ENCODE measurements at regions not wholly inside any gene's neighbourhood (a gene's known extent, or its start where the extent isn't known, plus 50 kb on each side); places are given as distances from the start of the nearest gene placed in this dataset.
"Not testable (repeated sequence)": the region's sequence is repeated elsewhere in the genome, so short reads cannot be mapped to it uniquely, and the experiment has no call there.

DNA sequence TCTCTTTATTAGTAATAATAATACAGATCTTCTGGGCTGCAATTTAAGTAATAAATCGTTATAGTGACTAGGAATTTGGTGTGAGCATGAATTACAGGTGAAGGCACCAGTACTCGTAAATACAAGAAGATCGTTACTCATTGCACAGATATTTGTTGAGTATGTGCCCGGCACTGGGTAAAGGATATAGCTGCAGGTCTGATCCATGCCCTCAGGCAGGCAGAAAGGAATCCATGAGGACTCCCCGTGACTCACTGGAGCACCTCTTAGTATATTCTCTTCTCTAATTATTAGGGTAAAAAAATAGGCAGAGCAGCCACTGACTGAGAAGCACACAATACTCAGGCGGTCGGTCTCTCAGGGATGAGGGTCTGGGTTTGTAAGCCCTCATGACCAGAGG, 868.3 kb downstream of the RAB28 start:
- DNase-seq (ENCODE audit: low read depth in 3 of 3, low spot score in 2 of 3), result no peak

DNA sequence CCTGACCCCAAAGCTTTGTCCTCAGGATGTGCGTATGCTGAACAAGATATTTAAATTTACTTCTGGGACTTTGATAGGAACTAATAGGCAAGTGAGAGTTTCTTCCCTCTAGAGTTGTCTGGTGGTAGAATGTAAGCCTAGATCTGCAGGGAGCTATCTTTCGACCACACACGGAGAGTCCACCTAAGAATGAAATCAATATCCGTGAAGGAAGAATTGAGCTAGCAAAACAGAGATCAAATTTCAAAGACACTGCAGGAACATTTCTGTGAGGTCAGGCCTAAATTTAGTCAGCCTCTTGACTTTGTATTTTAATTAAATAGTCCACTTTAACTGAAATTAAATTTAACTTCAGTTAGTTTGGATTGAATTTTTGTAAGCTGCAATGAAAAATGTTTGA, 871.3 kb downstream of the RAB28 start:
- DNase-seq (ENCODE audit: low read depth in 3 of 3, low spot score in 2 of 3), result peak in 2 of 3 donors; percentile 9 to 21

GRCh38 chr4:12609212-12609875, 874.8 kb downstream of the RAB28 start:
- not testable (repeated sequence) for DNase-seq (ENCODE audit: low read depth in 3 of 3, low spot score in 2 of 3)

DNA sequence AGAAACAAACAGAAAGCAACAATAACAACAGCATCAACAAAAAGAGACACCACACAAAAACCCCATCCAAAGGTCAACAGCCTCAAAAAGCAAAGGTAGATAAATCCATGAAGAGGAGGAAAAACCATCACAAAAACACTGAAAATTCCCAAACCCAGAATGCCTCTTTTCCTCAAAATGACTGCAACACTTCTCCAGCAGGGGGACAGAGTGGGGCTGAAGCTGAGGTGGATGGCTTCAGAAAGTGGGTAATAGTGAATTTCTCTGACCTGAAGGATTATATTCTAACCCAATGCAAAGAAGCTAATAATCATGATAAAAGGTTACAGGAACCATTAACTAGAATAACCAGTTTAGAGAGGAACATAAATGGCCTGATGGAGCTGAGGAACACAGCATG, 888.2 kb downstream of the RAB28 start:
- no peak for DNase-seq (ENCODE audit: low read depth in 3 of 3, low spot score in 2 of 3)

DNA sequence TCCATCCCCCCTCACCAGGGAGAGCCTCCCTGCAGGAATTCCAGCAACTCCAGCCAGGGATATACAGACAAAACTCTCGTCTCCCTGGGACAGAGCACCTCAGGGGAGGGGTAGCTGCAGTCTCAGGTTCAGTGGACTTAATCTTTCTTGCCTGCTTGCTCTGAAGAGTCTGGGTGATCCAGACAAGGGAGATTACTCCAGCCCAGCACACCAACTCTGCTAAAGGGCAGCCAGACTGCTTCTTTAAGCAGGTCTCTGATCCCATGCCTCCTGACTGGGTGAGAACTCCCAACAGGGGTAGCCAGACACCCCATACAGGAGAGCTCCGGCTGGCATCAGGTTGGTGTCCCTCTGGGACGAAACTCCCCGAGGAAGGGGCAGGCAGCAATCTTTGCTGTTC, 888.7 kb downstream of the RAB28 start:
- DNase-seq (ENCODE audit: low read depth in 3 of 3, low spot score in 2 of 3), result no peak

DNA sequence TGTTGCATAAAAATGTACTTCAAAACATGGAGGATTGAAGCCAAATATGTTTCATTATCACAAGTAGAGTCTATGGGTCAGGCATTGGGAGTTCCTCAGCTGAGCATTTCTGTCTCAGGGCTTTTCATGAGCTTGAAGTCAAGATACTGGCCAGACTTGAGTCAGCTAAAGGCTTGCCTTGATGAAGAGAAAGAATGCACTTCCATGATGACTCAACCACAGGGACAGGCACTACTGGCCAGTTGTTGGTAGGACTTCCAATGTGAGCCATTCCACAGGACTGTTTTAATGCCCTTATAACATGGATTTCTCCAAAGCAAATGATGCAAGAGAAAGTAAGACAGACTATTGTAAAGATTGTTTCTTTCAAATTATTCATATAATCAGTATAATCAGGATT, 895.6 kb downstream of the RAB28 start:
- no peak for DNase-seq (ENCODE audit: low read depth in 3 of 3, low spot score in 2 of 3)

GRCh38 chr4:12586242-12587006, 897.7 kb downstream of the RAB28 start:
- no peak for DNase-seq (ENCODE audit: low read depth in 3 of 3, low spot score in 2 of 3)

DNA sequence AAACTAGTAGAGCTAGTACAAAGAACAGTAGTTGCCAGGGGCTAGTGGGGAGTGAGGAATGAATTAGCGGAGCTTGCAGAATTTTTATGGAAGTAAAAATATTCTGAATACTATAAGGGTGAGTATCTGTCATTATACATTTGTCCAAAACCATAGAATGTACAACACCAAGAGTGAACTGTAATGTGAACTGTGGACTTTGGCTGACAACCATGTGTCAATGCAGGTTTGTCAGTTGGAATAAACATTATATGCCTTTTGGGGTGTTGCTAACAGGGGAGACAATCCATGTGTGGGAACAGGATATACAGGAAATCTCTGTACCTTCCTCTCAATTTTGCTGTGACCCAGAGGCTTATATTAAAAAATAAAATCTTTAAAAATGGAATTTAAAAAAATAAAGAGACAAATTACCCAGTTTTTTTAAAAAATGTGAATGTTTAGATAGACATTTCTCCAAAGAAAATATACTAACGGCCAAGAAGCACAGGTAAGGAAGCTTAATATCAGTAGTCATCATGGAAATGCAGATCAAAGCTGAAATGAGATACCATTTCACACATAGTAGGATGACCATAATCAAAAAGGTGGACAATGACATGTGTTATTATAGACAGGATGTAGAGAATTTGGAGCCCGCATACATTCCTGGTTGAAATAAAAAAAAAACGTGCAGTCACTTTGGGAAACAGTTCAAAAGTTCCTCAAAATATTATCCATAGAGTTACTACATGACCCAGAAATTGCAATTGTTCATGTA, 899.8 kb downstream of the RAB28 start:
- no peak for DNase-seq (ENCODE audit: low read depth in 3 of 3, low spot score in 2 of 3)

- no peak for DNase-seq (ENCODE audit: low read depth in 3 of 3, low spot score in 2 of 3)
Measured at GRCh38 chr4:12583275-12583674, 900.9 kb downstream of the RAB28 start.

- DNase-seq (ENCODE audit: low read depth in 3 of 3, low spot score in 2 of 3), result no peak
Measured at GRCh38 chr4:12580787-12581186, 903.4 kb downstream of the RAB28 start.

DNA sequence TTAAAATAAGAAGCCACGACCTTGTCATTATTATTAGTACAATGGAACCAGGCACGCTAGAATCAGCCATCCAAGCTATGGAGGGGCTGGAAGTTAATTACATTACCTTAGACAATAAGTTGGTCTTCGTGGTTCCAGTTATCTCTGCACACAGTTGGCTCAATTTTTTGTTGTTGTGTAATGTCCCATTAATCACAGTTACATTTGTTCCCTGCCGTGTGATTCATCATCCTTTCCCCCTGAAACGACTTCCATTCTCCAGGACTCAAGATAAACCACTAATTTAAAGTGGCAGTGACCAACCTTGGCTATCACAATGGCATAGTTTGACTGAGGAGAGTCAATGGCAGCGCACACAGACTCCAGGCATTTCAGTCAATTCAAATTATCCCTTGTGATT, 905.0 kb downstream of the RAB28 start:
- DNase-seq (ENCODE audit: low read depth in 3 of 3, low spot score in 2 of 3), result no peak

- DNase-seq (ENCODE audit: low read depth in 3 of 3, low spot score in 2 of 3), result no peak
Measured at GRCh38 chr4:12576409-12576808, 907.7 kb downstream of the RAB28 start.

DNA sequence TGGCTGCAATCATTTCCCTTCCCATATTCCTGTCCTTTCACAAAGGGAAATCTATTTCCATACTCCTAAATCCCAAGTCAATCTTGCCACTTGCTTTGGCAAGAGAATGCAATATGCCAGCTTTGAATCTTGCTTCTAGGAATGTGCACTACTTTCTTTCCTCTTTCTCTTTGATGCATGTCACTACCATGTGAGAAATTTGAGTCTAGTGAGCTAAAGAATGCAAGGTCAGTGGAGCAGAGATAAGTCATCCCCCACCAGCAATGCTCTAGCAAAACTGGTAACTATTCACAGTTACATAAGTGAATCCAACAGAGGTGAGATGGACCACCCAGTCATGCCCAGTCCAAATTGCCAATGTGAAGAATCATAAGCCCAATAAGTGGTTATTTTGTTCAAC, 910.4 kb downstream of the RAB28 start:
- no peak for DNase-seq (ENCODE audit: low read depth in 3 of 3, low spot score in 2 of 3)

GRCh38 chr4:12562476-12563140, 921.5 kb downstream of the RAB28 start:
- DNase-seq (ENCODE audit: low read depth in 3 of 3, low spot score in 2 of 3), result no peak

GRCh38 chr4:12562021-12562420, 922.1 kb downstream of the RAB28 start:
- DNase-seq (ENCODE audit: low read depth in 3 of 3, low spot score in 2 of 3), result peak in 1 of 3 donors; percentile 10

GRCh38 chr4:12555011-12555410, 929.1 kb downstream of the RAB28 start:
- DNase-seq (ENCODE audit: low read depth in 3 of 3, low spot score in 2 of 3), result no peak

GRCh38 chr4:12548678-12549077, 935.5 kb downstream of the RAB28 start:
- DNase-seq (ENCODE audit: low read depth in 3 of 3, low spot score in 2 of 3), result no peak

DNA sequence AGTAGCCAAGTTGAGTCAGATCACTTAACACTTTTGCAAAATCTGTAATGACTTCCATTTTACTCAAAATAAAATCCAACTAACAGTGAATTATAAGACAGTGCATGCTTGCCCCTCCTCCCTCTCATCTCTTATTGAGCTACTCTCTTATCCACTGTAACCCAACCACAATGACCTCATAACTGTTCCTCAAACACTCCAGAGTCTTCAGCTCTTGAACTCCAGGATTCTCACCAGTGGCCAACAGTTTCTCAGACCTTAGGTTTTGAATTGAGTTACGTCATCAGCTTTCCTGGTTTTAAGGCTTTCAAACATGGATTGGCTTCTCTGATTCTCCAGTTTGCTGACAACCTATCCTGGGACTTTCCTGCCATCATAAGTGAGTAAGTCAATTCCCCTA, 938.3 kb downstream of the RAB28 start:
- no peak for DNase-seq (ENCODE audit: low read depth in 3 of 3, low spot score in 2 of 3)

DNA sequence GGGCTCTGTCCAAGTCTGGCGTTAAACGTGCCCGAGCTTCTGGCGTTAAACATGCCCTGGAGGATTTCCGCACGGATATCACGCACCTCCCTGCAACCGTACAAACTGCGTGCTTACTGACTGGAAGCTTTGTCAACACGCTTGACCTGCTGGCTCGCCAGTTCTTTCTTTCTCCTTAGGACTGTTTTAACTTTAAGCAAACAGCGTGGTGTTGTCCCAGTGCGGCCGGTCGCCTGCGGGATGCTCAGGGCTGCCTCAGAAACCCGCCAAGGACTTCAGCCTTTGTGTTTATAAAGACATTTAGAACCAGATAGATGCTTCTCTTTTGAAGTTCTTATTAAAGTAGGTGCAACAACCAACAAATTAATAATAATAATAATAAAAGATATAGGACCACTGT, 946.0 kb downstream of the RAB28 start:
- no peak for DNase-seq (ENCODE audit: low read depth in 3 of 3, low spot score in 2 of 3)

DNA sequence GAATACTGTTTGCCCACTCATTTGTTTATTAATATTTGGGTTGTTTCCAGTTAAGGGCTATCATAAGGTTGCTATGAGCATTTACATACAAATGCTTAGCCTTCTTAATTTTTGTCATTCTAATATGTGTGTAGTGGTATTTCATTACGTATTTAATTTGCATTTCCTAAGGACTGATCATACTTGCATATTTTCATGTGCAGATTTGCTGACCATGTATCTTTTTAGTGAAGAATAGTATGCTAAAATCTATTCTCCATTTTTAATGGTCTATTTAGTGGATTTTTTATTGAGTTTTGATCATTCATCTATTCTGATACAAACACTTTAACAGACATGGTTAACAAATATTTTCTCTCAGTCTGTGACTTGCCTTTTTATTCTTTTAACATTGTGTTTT, 949.5 kb downstream of the RAB28 start:
- no peak for DNase-seq (ENCODE audit: low read depth in 3 of 3, low spot score in 2 of 3)

DNA sequence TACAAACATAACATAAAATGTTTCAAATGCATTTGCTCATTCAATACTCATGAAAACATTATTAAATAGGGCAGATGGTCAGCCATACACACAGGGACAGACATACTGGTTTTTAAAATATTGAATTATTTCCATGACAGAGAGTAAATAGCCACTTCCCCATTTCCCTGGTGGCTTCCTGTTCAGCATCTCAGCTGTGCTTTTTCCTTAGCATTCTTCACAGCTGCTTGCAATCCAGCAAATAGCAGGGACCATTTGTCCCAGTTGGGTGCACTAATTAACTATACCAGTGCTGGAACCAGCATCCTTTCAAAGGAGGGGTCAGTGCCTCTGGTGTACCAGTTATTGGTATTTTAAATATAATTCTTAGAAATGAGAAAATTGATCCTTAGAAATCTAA, 964.7 kb downstream of the RAB28 start:
- DNase-seq (ENCODE audit: low read depth in 3 of 3, low spot score in 2 of 3), result no peak

Data from right renal cortex interstitium (tissue), 3 donors.